Vagina (tissue), 2 donors: ENCODE measurements at regions not wholly inside any gene's neighbourhood (a gene's known extent, or its start where the extent isn't known, plus 50 kb on each side); places are given as distances from the start of the nearest gene placed in this dataset.

Experiments
- POLR2A ChIP-seq, 2 donors: fragments of 450-650 bp; IDR thresholded peaks; one replicate each; pipeline ENCODE4 v1.6.1; 2017; ENCODE audit warnings: antibody characterized with exemption in 2 of 2, mild to moderate bottlenecking in 2 of 2, moderate library complexity in 2 of 2
- TF ChIP-seq, protein P1 (sequence below), 3 experiments: fragments of 450-650 bp in 2 of 3; fragments of 200-600 bp in 1 of 3; sonication (generic) in 1 of 3; IDR thresholded peaks; one replicate each; pipeline ENCODE4 v1.5.1; 2017 to 2019; ENCODE audit warnings: antibody characterized with exemption in 3 of 3, mild to moderate bottlenecking in 2 of 3, moderate library complexity in 2 of 3

DNA sequence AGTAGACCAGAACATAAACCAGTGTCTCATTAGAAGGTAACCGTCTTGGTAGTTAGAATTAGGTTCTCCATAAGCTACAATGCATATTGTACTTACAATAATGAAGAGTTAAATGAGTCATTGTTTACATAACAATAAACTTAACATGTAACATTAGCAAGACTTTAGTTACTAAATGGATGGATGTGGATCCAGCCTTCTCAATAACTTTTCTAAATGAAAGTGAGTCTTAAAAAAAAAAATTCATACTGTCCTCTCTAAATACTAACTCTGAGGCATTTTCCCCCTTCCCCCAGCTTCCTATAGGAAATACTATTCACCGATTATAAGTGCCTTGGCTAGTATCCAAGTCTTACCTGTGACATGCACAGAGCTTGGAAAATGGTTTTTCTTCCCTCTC, 155.3 kb downstream of the CYB561 start:
- TF ChIP-seq, protein P1, sequence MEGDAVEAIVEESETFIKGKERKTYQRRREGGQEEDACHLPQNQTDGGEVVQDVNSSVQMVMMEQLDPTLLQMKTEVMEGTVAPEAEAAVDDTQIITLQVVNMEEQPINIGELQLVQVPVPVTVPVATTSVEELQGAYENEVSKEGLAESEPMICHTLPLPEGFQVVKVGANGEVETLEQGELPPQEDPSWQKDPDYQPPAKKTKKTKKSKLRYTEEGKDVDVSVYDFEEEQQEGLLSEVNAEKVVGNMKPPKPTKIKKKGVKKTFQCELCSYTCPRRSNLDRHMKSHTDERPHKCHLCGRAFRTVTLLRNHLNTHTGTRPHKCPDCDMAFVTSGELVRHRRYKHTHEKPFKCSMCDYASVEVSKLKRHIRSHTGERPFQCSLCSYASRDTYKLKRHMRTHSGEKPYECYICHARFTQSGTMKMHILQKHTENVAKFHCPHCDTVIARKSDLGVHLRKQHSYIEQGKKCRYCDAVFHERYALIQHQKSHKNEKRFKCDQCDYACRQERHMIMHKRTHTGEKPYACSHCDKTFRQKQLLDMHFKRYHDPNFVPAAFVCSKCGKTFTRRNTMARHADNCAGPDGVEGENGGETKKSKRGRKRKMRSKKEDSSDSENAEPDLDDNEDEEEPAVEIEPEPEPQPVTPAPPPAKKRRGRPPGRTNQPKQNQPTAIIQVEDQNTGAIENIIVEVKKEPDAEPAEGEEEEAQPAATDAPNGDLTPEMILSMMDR (IDR thresholded peaks at IDR 0.05) = no peak
- TF ChIP-seq POLR2A (IDR thresholded peaks at IDR 0.05) = no peak
